ENCODE measurements at regions not wholly inside any gene's neighbourhood (a gene's known extent, or its start where the extent isn't known, plus 50 kb on each side); places are given as distances from the start of the nearest gene placed in this dataset.

DNA sequence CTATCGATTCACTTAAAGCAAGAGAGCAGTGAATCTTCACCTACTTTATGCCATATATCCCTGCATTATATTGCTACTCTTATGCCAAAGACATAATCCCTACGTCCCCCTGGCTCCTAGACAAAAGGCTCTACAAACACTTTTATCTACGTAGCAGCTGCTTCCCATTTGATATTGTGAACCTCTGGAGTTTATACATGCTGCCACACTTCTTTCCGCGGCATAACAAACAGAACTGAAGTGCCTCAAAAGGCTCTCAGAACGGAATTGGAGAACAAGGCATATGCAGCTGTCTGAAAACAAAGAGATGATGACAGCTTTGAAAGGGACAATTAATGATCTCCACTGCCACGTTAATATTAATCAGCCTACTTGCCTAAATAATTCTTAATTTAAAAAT is 985.6 kb upstream of the LRRN3 start:
- TF ChIP-seq POLR2A (IDR thresholded peaks at IDR 0.05; ENCODE audit: low read depth, low read length) (no peak), POLR2AphosphoS5 (IDR thresholded peaks at IDR 0.05; ENCODE audit: low read depth, low read length) (no peak)
- DNase-seq (ENCODE audit: insufficient read length, low spot score) (no peak), FAIRE-seq (no peak)

DNA sequence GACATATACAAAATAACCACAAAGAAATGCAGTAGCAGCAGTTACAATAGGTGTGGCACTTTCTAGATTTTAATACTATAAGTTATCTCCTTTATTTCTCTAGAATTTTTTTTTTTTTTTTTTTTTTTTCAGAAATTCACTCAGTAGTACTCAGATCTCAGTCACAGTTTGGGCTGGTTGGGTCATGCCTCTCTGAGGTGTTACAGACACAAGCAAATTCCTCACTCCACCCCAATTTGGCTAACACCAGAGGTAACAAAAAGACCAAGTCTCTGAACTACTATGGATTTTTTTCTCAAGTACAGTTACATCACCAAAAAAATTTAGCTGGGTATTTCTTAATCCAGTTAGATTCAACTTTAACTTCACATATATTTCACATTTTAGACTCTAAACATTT is 985.1 kb upstream of the LRRN3 start:
- DNase-seq (ENCODE audit: insufficient read length, low spot score) (no peak), FAIRE-seq (no peak)
- no peak for TF ChIP-seq POLR2AphosphoS5 (IDR thresholded peaks at IDR 0.05; ENCODE audit: low read depth, low read length)
- no peak for TF ChIP-seq TAF1 (IDR thresholded peaks at IDR 0.05; ENCODE audit: low read depth, low read length)
- TF ChIP-seq PAX5 (IDR thresholded peaks at IDR 0.05; ENCODE audit: insufficient read depth, low read length, severe bottlenecking): no peak
- TF ChIP-seq POU2F2 (IDR thresholded peaks at IDR 0.05; ENCODE audit: low read depth, low read length): no peak
- no peak for TF ChIP-seq POLR2A (IDR thresholded peaks at IDR 0.05; ENCODE audit: low read depth, low read length)
- TF ChIP-seq SPI1 (IDR thresholded peaks at IDR 0.05; ENCODE audit: low read depth, low read length): no peak

DNA sequence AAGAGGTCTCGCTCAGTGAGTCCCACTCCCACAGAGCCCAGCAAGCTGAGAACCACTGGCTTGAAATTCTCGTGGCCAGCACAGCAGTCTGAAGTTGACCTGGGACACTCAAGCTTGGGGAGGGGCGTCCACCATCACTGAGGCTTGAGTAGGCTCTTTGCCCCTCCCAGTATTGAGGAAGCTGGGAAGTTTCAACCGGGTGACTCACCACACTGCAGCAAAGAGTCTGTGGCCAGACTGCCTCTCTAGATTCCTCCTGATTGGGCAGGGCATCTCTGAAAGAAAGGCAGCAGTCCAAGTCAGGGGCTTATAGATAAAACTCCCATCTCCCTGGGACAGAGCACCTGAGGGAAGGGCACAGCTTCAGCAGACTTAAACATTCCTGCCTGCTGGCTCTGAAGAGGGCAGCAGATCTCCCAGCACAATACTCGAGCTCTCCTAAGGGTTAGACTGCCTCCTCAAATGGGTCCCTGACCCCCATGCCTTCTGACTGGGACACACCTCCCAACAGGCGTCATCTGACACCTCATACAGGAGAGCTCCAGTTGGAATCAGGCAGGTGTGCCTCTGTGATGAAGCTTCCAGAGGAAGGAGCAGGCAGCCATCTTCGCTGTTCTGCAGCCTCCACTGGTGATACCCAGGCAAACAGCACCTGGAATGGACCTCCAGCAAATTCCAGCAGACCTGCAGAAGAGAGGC is 970.9 kb upstream of the LRRN3 start:
- DNase-seq (ENCODE audit: insufficient read length, low spot score): no peak
- no peak for TF ChIP-seq SPI1 (IDR thresholded peaks at IDR 0.05; ENCODE audit: low read depth, low read length)
- no peak for TF ChIP-seq PAX5 (IDR thresholded peaks at IDR 0.05; ENCODE audit: insufficient read depth, low read length, severe bottlenecking)
- no peak for TF ChIP-seq TAF1 (IDR thresholded peaks at IDR 0.05; ENCODE audit: low read depth, low read length)
- no peak for TF ChIP-seq POLR2AphosphoS5 (IDR thresholded peaks at IDR 0.05; ENCODE audit: low read depth, low read length)
- no peak for TF ChIP-seq POLR2A (IDR thresholded peaks at IDR 0.05; ENCODE audit: low read depth, low read length)
- TF ChIP-seq POU2F2 (IDR thresholded peaks at IDR 0.05; ENCODE audit: low read depth, low read length): no peak
- no peak for FAIRE-seq

DNA sequence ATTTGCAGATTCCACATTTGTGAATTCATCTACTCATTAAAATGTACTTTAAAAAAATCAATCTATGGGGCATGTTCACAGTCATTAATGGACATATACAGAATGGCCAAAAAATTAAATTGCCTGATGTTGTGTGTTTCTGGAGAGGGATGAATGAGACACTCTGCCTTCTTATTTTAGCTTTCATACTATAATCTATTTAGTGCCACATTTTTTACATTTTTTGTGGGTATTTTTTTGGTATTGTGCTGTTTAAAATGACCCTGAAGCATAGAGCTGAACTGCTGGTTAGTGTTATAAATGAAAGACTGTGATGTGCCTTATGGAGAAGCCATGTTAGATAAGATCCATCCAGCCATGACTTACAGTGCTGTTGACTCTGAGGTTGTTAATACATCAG is 961.8 kb upstream of the LRRN3 start:
- no peak for FAIRE-seq
- TF ChIP-seq POU2F2 (IDR thresholded peaks at IDR 0.05; ENCODE audit: low read depth, low read length): no peak
- no peak for TF ChIP-seq POLR2AphosphoS5 (IDR thresholded peaks at IDR 0.05; ENCODE audit: low read depth, low read length)
- no peak for TF ChIP-seq POLR2A (IDR thresholded peaks at IDR 0.05; ENCODE audit: low read depth, low read length)
- TF ChIP-seq SPI1 (IDR thresholded peaks at IDR 0.05; ENCODE audit: low read depth, low read length): no peak
- TF ChIP-seq PAX5 (IDR thresholded peaks at IDR 0.05; ENCODE audit: insufficient read depth, low read length, severe bottlenecking): no peak
- TF ChIP-seq TAF1 (IDR thresholded peaks at IDR 0.05; ENCODE audit: low read depth, low read length): no peak

DNA sequence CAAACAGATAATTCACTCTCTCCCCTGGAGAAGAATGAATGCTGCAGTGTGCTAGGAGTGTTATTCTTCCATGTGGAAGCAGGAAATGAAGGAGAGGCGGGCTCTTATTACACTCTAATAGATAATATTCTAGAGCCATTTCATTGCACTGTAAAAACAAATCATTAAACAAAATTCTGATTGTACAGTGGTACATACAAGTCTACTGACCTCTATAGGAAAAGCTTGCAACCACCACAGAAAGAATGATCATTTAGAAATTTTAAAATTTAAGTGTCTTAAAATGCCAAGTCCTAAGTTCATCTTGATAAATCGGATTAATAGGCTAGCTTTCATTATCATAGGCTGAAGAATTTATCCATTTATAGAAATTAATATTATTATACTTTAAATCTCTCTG is 960.3 kb upstream of the LRRN3 start:
- FAIRE-seq (no peak), DNase-seq (ENCODE audit: insufficient read length, low spot score) (no peak)
- TF ChIP-seq POLR2A (IDR thresholded peaks at IDR 0.05; ENCODE audit: low read depth, low read length) (no peak), PAX5 (IDR thresholded peaks at IDR 0.05; ENCODE audit: insufficient read depth, low read length, severe bottlenecking) (no peak), POLR2AphosphoS5 (IDR thresholded peaks at IDR 0.05; ENCODE audit: low read depth, low read length) (no peak), TAF1 (IDR thresholded peaks at IDR 0.05; ENCODE audit: low read depth, low read length) (no peak), POU2F2 (IDR thresholded peaks at IDR 0.05; ENCODE audit: low read depth, low read length) (no peak), SPI1 (IDR thresholded peaks at IDR 0.05; ENCODE audit: low read depth, low read length) (no peak)

More for the DNA sequence above, 961.8 kb upstream of the LRRN3 start:
- no peak for DNase-seq (ENCODE audit: insufficient read length, low spot score)

DNA sequence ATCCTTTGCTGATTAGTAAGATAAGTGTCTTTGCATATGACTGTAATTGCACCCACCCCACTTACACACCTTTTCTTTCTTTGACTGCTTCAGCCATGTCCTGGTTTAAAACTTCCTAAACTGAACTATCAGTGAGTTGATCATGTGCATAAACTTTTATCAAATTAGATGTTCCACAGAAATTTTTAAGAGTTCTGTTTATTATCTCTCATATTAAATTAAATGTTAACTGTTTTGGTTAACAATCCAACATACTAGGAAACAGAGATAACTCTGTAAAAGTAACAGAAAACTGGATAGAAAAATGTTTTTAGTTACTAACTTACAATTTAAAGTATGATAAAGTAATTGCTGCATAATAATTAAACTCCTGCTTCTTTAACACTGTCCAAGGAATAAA is 959.6 kb upstream of the LRRN3 start:
- DNase-seq (ENCODE audit: insufficient read length, low spot score): no peak
- no peak for FAIRE-seq
- TF ChIP-seq POU2F2 (IDR thresholded peaks at IDR 0.05; ENCODE audit: low read depth, low read length) (no peak), SPI1 (IDR thresholded peaks at IDR 0.05; ENCODE audit: low read depth, low read length) (no peak), POLR2A (IDR thresholded peaks at IDR 0.05; ENCODE audit: low read depth, low read length) (no peak), TAF1 (IDR thresholded peaks at IDR 0.05; ENCODE audit: low read depth, low read length) (no peak), POLR2AphosphoS5 (IDR thresholded peaks at IDR 0.05; ENCODE audit: low read depth, low read length) (no peak), PAX5 (IDR thresholded peaks at IDR 0.05; ENCODE audit: insufficient read depth, low read length, severe bottlenecking) (no peak)

DNA sequence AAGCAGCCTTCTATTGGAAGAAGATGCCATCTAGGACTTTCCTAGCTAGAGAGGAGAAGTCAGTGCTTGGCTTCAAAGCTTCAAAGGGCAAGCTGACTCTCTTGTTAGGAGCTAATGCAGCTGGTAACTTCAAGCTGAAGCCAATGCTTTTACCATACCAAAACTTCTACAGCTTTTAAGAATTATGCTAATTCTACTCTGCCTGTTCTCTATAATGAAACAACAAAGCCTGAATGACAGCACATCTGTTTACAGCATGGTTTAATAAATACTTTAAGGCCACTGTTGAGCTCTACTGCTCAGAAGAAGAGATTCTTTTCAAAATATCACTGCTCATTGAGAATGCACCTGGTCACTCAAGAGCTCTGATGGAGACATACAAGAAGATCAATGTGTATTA is 951.9 kb upstream of the LRRN3 start:
- no peak for FAIRE-seq
- TF ChIP-seq POLR2A (IDR thresholded peaks at IDR 0.05; ENCODE audit: low read depth, low read length) (no peak), SPI1 (IDR thresholded peaks at IDR 0.05; ENCODE audit: low read depth, low read length) (no peak), PAX5 (IDR thresholded peaks at IDR 0.05; ENCODE audit: insufficient read depth, low read length, severe bottlenecking) (no peak), POU2F2 (IDR thresholded peaks at IDR 0.05; ENCODE audit: low read depth, low read length) (no peak), POLR2AphosphoS5 (IDR thresholded peaks at IDR 0.05; ENCODE audit: low read depth, low read length) (no peak), TAF1 (IDR thresholded peaks at IDR 0.05; ENCODE audit: low read depth, low read length) (no peak)
- DNase-seq (ENCODE audit: insufficient read length, low spot score): no peak

DNA sequence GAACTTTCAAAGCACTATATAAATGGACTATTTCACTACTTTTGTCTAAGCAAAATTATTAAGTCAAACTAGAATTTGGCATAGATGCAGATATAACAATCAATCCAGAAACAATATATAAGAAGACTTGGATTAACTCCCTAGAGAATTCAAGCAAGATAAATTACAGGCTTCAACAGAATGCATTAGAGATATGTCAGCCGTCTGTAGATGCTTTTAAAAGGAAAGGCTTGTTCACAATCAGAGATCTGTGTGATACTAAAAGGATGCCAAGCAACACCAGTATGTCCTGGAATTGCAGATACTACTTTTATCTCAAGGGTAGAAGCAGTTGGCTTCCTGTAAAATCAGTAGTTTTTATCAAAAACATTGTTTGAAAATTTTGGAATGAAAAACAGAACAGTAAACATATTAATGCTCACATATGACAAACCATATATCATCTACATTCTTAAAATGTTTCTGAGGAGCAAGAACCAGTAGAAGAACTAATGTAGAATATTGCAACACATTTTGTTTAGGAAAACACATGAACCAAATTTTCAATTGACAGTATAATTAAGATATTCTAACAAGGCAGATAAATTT is 947.9 kb upstream of the LRRN3 start:
- FAIRE-seq (no peak), DNase-seq (ENCODE audit: insufficient read length, low spot score) (no peak)
- no peak for TF ChIP-seq TAF1 (IDR thresholded peaks at IDR 0.05; ENCODE audit: low read depth, low read length)
- no peak for TF ChIP-seq PAX5 (IDR thresholded peaks at IDR 0.05; ENCODE audit: insufficient read depth, low read length, severe bottlenecking)
- TF ChIP-seq POU2F2 (IDR thresholded peaks at IDR 0.05; ENCODE audit: low read depth, low read length): no peak
- TF ChIP-seq SPI1 (IDR thresholded peaks at IDR 0.05; ENCODE audit: low read depth, low read length): no peak
- no peak for TF ChIP-seq POLR2A (IDR thresholded peaks at IDR 0.05; ENCODE audit: low read depth, low read length)
- TF ChIP-seq POLR2AphosphoS5 (IDR thresholded peaks at IDR 0.05; ENCODE audit: low read depth, low read length): no peak

DNA sequence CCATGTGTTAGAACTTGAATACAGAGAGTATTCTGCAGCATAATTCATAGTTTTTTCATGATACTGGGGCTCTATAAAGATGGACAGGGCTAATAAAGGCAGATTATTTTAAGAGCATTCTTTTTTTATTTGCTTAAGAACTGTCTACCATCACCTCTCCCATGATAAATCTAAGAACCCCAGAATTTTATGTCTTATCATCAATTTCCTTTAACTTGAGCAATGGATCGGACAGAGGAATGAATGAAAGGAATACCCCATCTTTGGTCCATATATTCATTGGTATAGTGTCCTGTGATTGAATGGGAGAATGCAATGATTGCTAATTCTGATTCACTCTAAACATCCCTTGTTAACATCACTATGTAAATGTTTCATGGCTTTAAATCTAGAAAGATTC is 946.3 kb upstream of the LRRN3 start:
- no peak for DNase-seq (ENCODE audit: insufficient read length, low spot score)
- TF ChIP-seq POLR2A (IDR thresholded peaks at IDR 0.05; ENCODE audit: low read depth, low read length): no peak
- TF ChIP-seq POLR2AphosphoS5 (IDR thresholded peaks at IDR 0.05; ENCODE audit: low read depth, low read length): no peak
- TF ChIP-seq POU2F2 (IDR thresholded peaks at IDR 0.05; ENCODE audit: low read depth, low read length): no peak
- TF ChIP-seq PAX5 (IDR thresholded peaks at IDR 0.05; ENCODE audit: insufficient read depth, low read length, severe bottlenecking): no peak
- TF ChIP-seq SPI1 (IDR thresholded peaks at IDR 0.05; ENCODE audit: low read depth, low read length): no peak
- no peak for TF ChIP-seq TAF1 (IDR thresholded peaks at IDR 0.05; ENCODE audit: low read depth, low read length)
- FAIRE-seq: no peak

Data from GM12891 (cell line).